MM.1S (cell line): ENCODE measurements at regions not wholly inside any gene's neighbourhood (a gene's known extent, or its start where the extent isn't known, plus 50 kb on each side); places are given as distances from the start of the nearest gene placed in this dataset.

Source experiments
- CTCF ChIP-seq: fragments of 300-600 bp; sonication (generic); IDR thresholded peaks from 2 replicates; pipeline ENCODE4 v1.5.1; 2016; ENCODE audit warnings: antibody characterized with exemption, low read length, mixed read lengths
- EZH2 ChIP-seq: fragments of 300-600 bp; sonication (generic); optimal IDR thresholded peaks from 2 replicates; pipeline ENCODE3; 2017; ENCODE audit warnings: low read depth, mild to moderate bottlenecking, antibody characterized with exemption, low read length, mixed read lengths

GRCh38 chr2:12456293-12457106, 260.2 kb upstream of the TRIB2 start:
- TF ChIP-seq EZH2 (no peak), CTCF (no peak)
